ENCODE measurements at regions not wholly inside any gene's neighbourhood (a gene's known extent, or its start where the extent isn't known, plus 50 kb on each side); places are given as distances from the start of the nearest gene placed in this dataset.
"Not testable (repeated sequence)": the region's sequence is repeated elsewhere in the genome, so short reads cannot be mapped to it uniquely, and the experiment has no call there.

DNA sequence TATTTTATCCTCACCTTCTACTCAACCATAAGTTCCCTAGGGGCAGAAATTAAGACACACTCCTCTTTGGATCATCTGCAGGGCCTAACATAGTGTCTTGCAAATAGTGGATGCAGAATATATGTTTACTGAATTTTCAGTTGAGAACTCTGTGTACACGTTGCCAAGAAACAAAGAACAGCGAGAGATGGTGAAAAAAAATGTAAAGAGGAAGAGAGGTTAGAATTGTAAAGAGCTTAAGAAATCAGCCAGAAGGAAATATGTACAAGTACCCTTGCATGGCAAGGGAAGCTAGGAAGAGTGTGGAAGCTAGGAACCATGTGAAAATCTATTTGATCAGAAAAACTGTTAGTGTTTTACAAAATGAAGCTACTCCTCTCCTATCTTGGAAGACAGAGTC lies 431.0 kb downstream of the SMARCA1 start:
- TF ChIP-seq, protein P1, sequence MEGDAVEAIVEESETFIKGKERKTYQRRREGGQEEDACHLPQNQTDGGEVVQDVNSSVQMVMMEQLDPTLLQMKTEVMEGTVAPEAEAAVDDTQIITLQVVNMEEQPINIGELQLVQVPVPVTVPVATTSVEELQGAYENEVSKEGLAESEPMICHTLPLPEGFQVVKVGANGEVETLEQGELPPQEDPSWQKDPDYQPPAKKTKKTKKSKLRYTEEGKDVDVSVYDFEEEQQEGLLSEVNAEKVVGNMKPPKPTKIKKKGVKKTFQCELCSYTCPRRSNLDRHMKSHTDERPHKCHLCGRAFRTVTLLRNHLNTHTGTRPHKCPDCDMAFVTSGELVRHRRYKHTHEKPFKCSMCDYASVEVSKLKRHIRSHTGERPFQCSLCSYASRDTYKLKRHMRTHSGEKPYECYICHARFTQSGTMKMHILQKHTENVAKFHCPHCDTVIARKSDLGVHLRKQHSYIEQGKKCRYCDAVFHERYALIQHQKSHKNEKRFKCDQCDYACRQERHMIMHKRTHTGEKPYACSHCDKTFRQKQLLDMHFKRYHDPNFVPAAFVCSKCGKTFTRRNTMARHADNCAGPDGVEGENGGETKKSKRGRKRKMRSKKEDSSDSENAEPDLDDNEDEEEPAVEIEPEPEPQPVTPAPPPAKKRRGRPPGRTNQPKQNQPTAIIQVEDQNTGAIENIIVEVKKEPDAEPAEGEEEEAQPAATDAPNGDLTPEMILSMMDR (conservative IDR thresholded peaks at IDR 0.05; ENCODE audit: low read depth, low read length), result no peak
- DNase-seq (ENCODE audit: low read depth), result no peak

GRCh38 chrX:129091097-129091496 lies 432.2 kb downstream of the SMARCA1 start:
- TF ChIP-seq, protein P1 (conservative IDR thresholded peaks at IDR 0.05; ENCODE audit: low read depth, low read length), result no peak
- H3K4me3 ChIP-seq (ENCODE audit: low read depth, low read length), result no peak overlapping the region
- DNase-seq (ENCODE audit: low read depth), result no peak

More for the DNA sequence above, 431.0 kb downstream of the SMARCA1 start:
- H3K4me3 ChIP-seq (ENCODE audit: low read depth, low read length), result no peak overlapping the region

DNA sequence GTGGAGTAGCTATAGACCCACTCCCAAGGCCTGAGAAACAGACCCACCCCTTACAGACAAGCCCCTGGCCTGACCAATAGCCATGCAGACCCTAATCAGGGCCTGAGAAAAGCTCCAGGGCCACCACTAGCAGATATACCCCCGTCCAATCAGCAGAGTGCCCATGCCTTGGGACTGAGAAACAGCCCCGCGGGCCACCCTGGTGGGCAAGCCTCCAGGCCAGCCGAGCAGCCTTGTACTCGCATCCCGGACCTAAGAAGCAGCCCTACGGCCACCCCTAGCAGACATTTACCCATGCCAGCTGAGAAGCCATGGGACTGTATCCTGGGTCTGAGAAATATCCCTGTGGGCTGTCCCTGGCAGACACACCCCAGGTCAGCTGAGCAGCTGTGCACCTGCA lies 436.5 kb downstream of the SMARCA1 start:
- TF ChIP-seq, protein P1 (conservative IDR thresholded peaks at IDR 0.05; ENCODE audit: low read depth, low read length), result no peak
- no peak for DNase-seq (ENCODE audit: low read depth)

DNA sequence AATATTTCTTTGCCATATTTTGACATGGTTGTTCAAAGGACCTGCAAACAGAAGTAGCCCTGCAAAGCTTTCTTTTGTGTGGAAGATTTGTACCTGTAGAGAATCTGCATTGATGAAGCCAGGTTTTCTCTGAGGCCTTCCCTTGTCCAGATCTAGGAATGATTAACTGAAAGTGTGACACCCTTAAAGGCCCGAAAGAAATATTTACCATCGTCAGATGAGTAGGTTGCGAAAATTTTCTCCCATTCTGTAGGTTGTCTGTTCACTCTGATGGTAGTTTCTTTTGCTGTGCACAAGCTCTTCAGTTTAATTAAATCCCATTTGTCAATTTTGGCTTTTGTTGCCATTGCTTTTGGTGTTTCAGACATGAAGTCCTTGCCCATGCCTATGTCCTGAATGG lies 439.0 kb downstream of the SMARCA1 start:
- not testable (repeated sequence) for DNase-seq (ENCODE audit: low read depth); H3K4me3 ChIP-seq (ENCODE audit: low read depth, low read length)

More for the DNA sequence above, 436.5 kb downstream of the SMARCA1 start:
- no peak overlapping the region for H3K4me3 ChIP-seq (ENCODE audit: low read depth, low read length)

GRCh38 chrX:129077424-129078170 lies 445.7 kb downstream of the SMARCA1 start:
- DNase-seq (ENCODE audit: low read depth), result no peak
- no peak overlapping the region for H3K4me3 ChIP-seq (ENCODE audit: low read depth, low read length)
- TF ChIP-seq, protein P1 (conservative IDR thresholded peaks at IDR 0.05; ENCODE audit: low read depth, low read length), result no peak

GRCh38 chrX:129071390-129071789 lies 451.9 kb downstream of the SMARCA1 start:
- DNase-seq (ENCODE audit: low read depth), result no peak
- no peak overlapping the region for H3K4me3 ChIP-seq (ENCODE audit: low read depth, low read length)

GRCh38 chrX:129065895-129066294 lies 457.4 kb downstream of the SMARCA1 start:
- TF ChIP-seq, protein P1 (conservative IDR thresholded peaks at IDR 0.05; ENCODE audit: low read depth, low read length), result no peak
- DNase-seq (ENCODE audit: low read depth), result no peak
- H3K4me3 ChIP-seq (ENCODE audit: low read depth, low read length), result no peak overlapping the region

More at GRCh38 chrX:129071390-129071789, 451.9 kb downstream of the SMARCA1 start:
- TF ChIP-seq, protein P1 (conservative IDR thresholded peaks at IDR 0.05; ENCODE audit: low read depth, low read length), result no peak

All from epithelial cell of proximal tubule (primary cell).